Colonic mucosa (tissue), 4 donors: ENCODE measurements at regions not wholly inside any gene's neighbourhood (a gene's known extent, or its start where the extent isn't known, plus 50 kb on each side); places are given as distances from the start of the nearest gene placed in this dataset.

Experiments used
- DNase-seq: peaks from one replicate; pipeline ENCODE4 v3.0.0-alpha.2; 2020
- H3K27ac ChIP-seq: fragments of 200-600 bp; one replicate; pipeline ENCODE4 v1.8.0; 2021
- H3K27me3 ChIP-seq: fragments of 200-600 bp; one replicate; pipeline ENCODE4 v1.8.0; 2021
- H3K36me3 ChIP-seq: fragments of 200-600 bp; one replicate; pipeline ENCODE4 v1.8.0; 2021
- H3K4me1 ChIP-seq: fragments of 200-600 bp; one replicate; pipeline ENCODE4 v1.8.0; 2021; ENCODE audit warnings: mild to moderate bottlenecking
- H3K4me3 ChIP-seq: fragments of 200-600 bp; one replicate; pipeline ENCODE4 v1.8.0; 2021
- H3K9ac ChIP-seq, 2 donors: one replicate each; pipeline ENCODE4 v1.7.0; 2013; ENCODE audit warnings: control low read depth in 2 of 2, low read depth in 2 of 2, low read length in 2 of 2
- H3K9me3 ChIP-seq: fragments of 200-600 bp; one replicate; pipeline ENCODE4 v1.8.0; 2021
- CTCF ChIP-seq: fragments of 200-600 bp; IDR thresholded peaks from one replicate; pipeline ENCODE4 v1.8.0; 2022; ENCODE audit warnings: antibody characterized with exemption, mild to moderate bottlenecking
- intact Hi-C: fragments of 100-400 bp; cut with DNase I; formaldehyde crosslinking; loops from one replicate; pipeline ENCODE4 v1.14.1; 2022
- donor health status: healthy.
- donor health status: DM: no; HTN: no; CAD: no.
- donor health status: DM: no; HTN: no; CAD: no.

DNA sequence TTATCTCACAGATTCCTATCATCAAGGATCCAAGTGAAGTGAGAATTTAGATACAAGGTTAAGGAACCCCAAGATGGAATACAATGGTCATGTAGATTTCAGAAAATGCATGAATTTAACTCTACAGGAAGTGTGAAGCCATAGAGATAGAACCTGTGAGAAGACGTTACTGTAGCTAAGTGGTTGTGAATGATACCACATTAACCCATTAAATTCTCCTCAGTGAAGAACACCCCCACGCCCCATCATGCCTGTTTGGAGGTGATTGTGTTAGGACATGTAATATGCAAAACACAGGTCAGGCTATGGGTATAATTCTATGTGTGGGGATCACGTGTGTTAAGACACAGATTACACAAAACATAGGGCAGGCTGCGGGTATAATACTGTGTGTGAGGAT lies 1166.7 kb downstream of the EFNB2 start:
- TF ChIP-seq CTCF: no peak
- Histone ChIP-seq H3K9ac (no peak overlapping the region), H3K27ac (no peak overlapping the region), H3K27me3 (no peaks in the 10 kb centered on the region), H3K36me3 (no peaks in the 10 kb centered on the region), H3K9me3 (no peaks in the 10 kb centered on the region), H3K4me1 (no peaks in the 10 kb centered on the region), H3K4me3 (no peak overlapping the region)
- intact Hi-C loops: no loop called here
- no peak for DNase-seq

DNA sequence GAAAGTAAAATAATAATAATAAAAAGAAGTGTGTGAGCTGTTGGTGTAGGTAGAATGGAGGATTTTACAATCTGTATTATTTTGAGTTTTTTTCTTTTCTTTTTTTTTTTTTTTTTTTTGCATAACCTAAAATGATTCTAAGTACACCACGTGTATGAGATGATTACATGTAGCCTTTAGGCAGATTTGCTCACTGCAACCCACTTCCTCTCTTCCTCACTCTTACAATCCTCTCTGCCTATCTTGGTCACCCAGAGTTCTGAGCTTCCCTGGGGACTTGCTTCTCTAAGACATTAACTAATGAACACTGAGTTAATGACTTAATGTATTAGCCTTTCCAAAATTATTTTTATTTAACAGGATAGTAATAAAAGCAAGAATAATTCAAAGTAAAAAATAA lies 1169.6 kb downstream of the EFNB2 start:
- H3K27ac ChIP-seq: no peak overlapping the region
- intact Hi-C loops: no loop called here
- TF ChIP-seq CTCF: no peak

GRCh38 chr13:105365021-105365550 lies 1170.4 kb downstream of the EFNB2 start:
- no peak overlapping the region for H3K4me3 ChIP-seq
- H3K9me3 ChIP-seq: no peaks in the 10 kb centered on the region
- no peak for TF ChIP-seq CTCF
- no peak overlapping the region for H3K9ac ChIP-seq
- intact Hi-C loops: no loop called here
- H3K36me3 ChIP-seq: no peaks in the 10 kb centered on the region
- DNase-seq: no peak
- H3K27ac ChIP-seq: no peak overlapping the region
- no peaks in the 10 kb centered on the region for H3K27me3 ChIP-seq
- no peaks in the 10 kb centered on the region for H3K4me1 ChIP-seq

More for the DNA sequence above, 1169.6 kb downstream of the EFNB2 start:
- DNase-seq: no peak
- Histone ChIP-seq H3K36me3 (no peaks in the 10 kb centered on the region), H3K27me3 (no peaks in the 10 kb centered on the region), H3K4me3 (no peak overlapping the region), H3K9me3 (no peaks in the 10 kb centered on the region), H3K4me1 (no peaks in the 10 kb centered on the region), H3K9ac (no peak overlapping the region)

GRCh38 chr13:105364191-105364590 lies 1171.3 kb downstream of the EFNB2 start:
- Histone ChIP-seq H3K4me1 (no peaks in the 10 kb centered on the region), H3K4me3 (no peak overlapping the region), H3K36me3 (no peaks in the 10 kb centered on the region), H3K9me3 (no peaks in the 10 kb centered on the region), H3K9ac (no peak overlapping the region), H3K27me3 (no peaks in the 10 kb centered on the region), H3K27ac (no peak overlapping the region)
- intact Hi-C loops: no loop called here
- DNase-seq: no peak
- no peak for TF ChIP-seq CTCF

GRCh38 chr13:105363261-105364190 lies 1171.9 kb downstream of the EFNB2 start:
- intact Hi-C loops: no loop called here

More at GRCh38 chr13:105363261-105364190, 1171.9 kb downstream of the EFNB2 start:
- no peaks in the 10 kb centered on the region for H3K36me3 ChIP-seq
- H3K27ac ChIP-seq: no peak overlapping the region
- no peaks in the 10 kb centered on the region for H3K27me3 ChIP-seq
- no peak for DNase-seq
- TF ChIP-seq CTCF: no peak
- H3K9me3 ChIP-seq: no peaks in the 10 kb centered on the region
- no peak overlapping the region for H3K9ac ChIP-seq
- no peak overlapping the region for H3K4me3 ChIP-seq
- no peaks in the 10 kb centered on the region for H3K4me1 ChIP-seq
